SK-MEL-5 (cell line): ENCODE measurements at regions not wholly inside any gene's neighbourhood (a gene's known extent, or its start where the extent isn't known, plus 50 kb on each side); places are given as distances from the start of the nearest gene placed in this dataset.
"Not testable (repeated sequence)": the region's sequence is repeated elsewhere in the genome, so short reads cannot be mapped to it uniquely, and the experiment has no call there.

ENCODE experiments used
- DNase-seq: peaks from one replicate; pipeline ENCODE4 v3.0.0-alpha.2; 2016; ENCODE audit warnings: low read depth, low spot score
- in situ Hi-C: cut with HindIII; loops from 2 replicates; pipeline ENCODE4 v1.10.0; 2016; ENCODE audit warnings: low sequenced_read_pairs, high pct_unique_total_duplicates, low pct_unique_long_range_greater_than_20kb

DNA sequence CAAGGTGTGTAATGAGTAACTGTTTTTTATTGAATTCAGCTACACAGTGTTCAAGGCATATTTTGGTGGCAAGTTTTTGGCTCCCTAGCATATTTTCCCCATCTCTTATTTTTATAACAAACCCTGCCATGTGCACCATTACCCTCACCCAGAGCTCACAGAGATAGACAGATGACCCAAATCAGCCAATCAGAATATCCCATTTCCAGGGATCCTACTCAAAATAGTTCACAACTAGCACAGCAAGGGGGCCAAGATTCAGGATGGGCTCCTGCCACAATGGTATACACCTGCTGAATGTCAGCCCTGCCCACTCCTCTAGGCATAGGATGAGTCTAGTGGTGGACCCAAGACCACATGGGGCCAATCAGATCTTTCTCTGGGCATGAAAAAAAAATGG is 78.8 kb upstream of the SETMAR start:
- no peak for DNase-seq
- in situ Hi-C loops, result no loop called here

DNA sequence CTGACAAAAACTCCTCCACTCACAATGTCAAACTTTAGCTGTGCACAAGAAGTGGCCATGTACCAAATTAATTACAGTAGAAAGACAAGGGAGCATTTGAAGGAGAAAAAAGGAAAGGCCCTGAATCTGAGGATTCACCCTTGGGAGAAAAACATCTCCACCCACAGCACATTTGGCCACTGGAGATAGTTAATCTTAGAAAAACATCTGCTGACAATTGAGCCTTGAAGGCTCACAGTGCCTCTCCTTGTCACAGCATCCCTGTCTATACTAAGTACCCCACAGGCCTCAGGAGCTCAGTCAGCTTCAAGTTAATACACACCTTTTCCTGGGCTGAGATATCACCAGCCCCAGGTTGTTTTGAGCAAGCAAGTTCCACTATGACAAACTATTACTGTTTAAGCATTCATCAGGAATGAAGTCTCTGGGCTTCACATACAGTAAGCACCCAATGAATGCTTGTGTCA is 78.1 kb upstream of the SETMAR start:
- in situ Hi-C loops, result no loop called here
- DNase-seq, result no peak

DNA sequence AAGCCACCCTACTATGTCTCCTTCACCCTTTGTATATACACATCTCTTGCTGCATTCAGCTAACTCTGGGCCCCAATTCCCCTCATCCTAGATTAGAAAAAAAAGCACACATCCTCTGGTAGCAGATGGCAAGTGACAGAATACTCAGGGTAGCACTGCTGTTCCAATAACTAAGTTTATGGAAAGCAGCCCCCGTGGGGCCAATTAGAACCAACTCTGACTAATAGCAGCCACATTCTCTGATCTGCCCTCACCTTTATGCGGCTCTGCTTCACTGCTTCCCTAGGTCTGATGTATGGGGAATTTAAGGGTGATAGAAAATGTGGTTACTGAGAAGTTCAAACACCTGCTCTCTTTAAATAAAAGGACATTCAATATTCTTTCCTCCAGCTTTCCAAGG is 74.9 kb upstream of the SETMAR start:
- no peak for DNase-seq
- in situ Hi-C loops, result no loop called here

- in situ Hi-C loops, result no loop called here
- no peak for DNase-seq
These were observed 72.1 kb upstream of the SETMAR start for GRCh38 chr3:4231041-4231440.

DNA sequence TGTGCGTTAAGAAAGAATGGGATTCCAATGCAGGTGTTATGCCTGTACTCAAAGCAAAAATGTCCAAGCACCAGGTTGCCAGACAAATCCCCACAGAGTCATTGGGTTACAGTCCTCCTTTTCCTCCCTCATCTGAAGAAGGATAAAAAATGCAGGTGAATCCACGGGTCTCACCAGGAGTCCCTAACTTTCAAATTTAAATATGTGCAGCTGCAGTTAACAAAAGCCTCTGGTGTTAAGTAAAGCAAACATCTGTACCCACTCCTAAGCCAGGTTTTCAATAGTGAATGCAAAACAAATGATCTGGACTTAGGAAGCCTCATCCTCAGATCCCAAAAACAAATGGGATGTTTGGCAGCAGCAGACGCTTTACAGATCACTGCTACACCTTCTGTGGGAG is 70.4 kb upstream of the SETMAR start:
- in situ Hi-C loops, result no loop called here
- DNase-seq, result no peak

GRCh38 chr3:4233488-4233887 is 69.7 kb upstream of the SETMAR start:
- in situ Hi-C loops, result no loop called here
- no peak for DNase-seq

DNA sequence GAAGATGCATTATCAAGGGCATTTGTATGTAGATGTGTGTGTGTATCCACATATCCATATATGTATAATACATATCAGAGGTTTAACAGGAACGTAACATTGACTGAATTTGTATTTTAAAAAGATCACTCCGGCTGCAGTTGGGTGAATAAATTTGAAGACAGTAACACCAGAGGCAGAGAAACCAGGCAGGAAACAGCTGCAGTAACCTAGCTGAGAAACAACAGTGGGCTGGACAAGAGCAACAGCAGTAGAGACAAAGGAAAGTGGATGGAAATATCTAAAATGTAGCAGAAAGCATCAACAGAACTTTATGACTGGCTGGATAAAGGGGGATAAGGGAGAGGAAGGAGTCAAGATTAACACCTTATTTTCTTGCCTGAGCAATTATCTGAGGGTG is 68.3 kb upstream of the SETMAR start:
- in situ Hi-C loops, result no loop called here
- no peak for DNase-seq

- in situ Hi-C loops, result no loop called here
- DNase-seq, result no peak
These were observed 67.5 kb upstream of the SETMAR start for GRCh38 chr3:4235690-4236089.

GRCh38 chr3:4241595-4242170 is 61.5 kb upstream of the SETMAR start:
- in situ Hi-C loops, result no loop called here
- no peak for DNase-seq

GRCh38 chr3:4245671-4246070 is 57.5 kb upstream of the SETMAR start:
- DNase-seq, result peak; percentile 4

GRCh38 chr3:4247391-4247790 is 55.8 kb upstream of the SETMAR start:
- in situ Hi-C loops, result no loop called here
- no peak for DNase-seq

More at GRCh38 chr3:4245671-4246070, 57.5 kb upstream of the SETMAR start:
- in situ Hi-C loops, result no loop called here

DNA sequence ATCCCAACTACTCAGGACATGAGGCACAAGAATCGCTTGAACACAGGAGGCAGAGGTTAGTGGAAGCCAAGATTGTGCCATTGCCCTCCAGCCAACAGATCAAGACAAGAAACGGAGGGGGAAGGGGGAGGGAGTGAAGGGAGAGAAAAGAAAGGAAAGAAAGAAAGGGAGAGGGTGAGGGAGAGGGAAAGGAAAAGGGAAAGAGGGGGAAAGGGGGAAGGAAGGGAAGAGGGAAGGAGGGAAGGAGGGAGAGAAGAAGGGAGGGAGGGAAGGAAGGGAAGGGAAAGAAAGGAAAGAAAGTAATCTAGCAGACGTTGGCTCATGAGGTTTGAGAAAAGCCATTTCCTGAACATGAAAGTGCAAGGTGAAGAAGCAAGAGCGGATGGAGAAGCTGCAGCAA is 53.1 kb upstream of the SETMAR start:
- in situ Hi-C loops, result no loop called here
- no peak for DNase-seq

GRCh38 chr3:4251412-4251811 is 51.8 kb upstream of the SETMAR start:
- in situ Hi-C loops, result no loop called here
- no peak for DNase-seq

- DNase-seq, in situ Hi-C loops: not testable (repeated sequence)
These were observed 49.9 kb upstream of the SETMAR start for GRCh38 chr3:4253072-4253832.
